Esophagus mucosa (tissue), 1 donor: ENCODE measurements at regions not wholly inside any gene's neighbourhood (a gene's known extent, or its start where the extent isn't known, plus 50 kb on each side); places are given as distances from the start of the nearest gene placed in this dataset.
"Not testable (repeated sequence)": the region's sequence is repeated elsewhere in the genome, so short reads cannot be mapped to it uniquely, and the experiment has no call there.

ENCODE experiments used
- ATAC-seq: fragments of 200-7000 bp; cut with Tn5 transposase; one replicate; pipeline ENCODE4 v1.9.1; 2020
- donor health status: DM: yes; HTN: yes; CAD: no.

DNA sequence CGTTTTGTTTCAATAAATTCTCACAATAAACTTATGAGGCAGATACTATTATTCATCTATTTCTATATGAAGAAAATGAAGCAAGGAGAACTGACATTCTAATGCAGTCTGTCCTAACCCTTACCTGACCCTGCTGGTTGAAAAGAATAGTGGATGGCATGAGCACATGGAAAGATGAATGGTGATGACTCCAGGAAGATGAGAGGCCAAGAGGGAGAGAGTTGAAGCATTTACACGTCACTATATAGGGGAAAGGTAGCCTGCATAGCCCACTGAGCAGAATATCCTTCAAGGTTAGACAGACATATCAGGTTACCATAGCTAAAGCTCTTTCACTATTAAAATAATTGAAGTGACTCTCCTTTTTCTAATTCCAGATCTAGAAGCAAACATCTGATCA lies 163.9 kb upstream of the CDK1 start:
- no peak for ATAC-seq

- ATAC-seq, result no peak
Measured at GRCh38 chr10:60613434-60613833, 164.8 kb upstream of the CDK1 start.

DNA sequence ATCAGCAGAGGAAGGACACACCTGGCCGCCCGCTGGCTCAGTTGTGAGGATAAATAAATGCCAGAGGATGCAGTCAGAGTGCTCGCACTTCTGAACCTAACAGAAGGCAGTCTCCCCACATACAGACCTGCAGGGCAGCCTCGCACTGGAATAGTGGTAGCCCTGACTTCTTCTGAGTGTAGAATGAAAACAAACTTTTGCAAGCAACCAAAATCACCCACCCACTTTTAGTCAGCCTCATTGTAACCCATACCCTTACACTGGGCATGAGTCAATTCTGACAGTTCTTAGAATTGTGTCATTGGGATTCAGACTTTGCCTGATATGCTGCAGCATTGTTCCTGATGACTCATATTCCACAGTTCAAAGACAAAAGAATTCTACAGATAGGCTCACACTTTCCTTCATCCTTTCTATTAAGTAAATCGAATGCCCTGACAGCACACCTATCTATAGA lies 167.0 kb upstream of the CDK1 start:
- ATAC-seq, result peak; percentile 92

- no peak for ATAC-seq
Measured at GRCh38 chr10:60607372-60607771, 170.9 kb upstream of the CDK1 start.

- peak; percentile 65 for ATAC-seq
Measured at GRCh38 chr10:60606343-60607080, 171.8 kb upstream of the CDK1 start.

DNA sequence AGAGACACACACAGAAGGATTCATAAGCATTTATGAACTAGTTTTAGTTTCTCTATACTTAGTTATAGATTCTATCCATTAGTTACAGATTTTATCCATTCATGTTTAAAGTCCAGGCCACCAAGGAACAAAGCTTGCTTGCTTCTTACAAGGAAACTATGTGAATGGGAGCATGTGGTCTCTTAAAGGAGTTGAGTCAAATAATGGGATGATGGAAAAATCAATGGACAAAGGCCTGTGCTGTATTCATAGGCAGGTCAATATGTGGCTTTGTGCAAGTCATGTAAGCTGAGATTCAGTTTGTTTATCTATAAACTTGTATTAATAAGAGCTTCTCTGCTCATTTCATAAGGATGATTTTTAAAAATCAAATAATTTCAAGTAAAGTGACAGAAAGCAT lies 172.8 kb upstream of the CDK1 start:
- ATAC-seq, result no peak

DNA sequence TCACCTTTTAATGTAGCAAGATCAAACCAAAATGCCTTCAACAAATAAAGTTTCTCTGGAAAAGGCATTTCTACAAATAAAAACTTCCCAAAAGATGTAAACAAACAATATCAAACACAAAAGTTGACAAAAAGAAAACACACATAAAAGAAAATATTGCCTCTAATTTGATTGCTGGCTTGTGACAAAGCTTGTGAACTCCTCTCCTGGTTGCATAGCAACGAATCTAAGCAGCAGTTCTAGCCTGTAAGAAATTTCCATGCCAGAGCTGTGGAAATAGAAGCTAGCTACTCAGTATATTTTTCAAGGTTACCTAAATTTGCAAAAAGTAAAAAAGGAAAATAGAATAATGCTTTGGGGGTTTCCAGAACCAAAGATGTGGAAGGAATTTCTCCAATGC lies 173.9 kb upstream of the CDK1 start:
- no peak for ATAC-seq

DNA sequence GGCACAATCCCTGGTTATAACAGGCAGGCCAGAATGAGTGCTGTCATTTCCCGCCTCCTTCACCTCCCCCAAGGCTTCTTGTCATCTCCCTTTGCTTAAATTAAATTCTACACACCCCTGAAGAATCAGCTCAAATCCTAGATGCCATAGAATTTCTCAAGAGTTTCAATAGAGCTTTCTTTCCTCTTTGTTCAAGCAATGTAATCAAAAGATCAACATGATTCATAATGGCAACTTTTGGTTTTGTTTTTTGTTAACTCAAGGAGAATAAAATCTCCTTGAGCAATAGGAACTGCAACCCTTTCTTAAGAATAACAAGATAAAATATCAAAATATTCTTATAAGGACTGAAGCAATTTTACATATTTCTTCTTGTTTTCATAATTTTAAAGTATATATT lies 180.8 kb upstream of the CDK1 start:
- ATAC-seq, result no peak

DNA sequence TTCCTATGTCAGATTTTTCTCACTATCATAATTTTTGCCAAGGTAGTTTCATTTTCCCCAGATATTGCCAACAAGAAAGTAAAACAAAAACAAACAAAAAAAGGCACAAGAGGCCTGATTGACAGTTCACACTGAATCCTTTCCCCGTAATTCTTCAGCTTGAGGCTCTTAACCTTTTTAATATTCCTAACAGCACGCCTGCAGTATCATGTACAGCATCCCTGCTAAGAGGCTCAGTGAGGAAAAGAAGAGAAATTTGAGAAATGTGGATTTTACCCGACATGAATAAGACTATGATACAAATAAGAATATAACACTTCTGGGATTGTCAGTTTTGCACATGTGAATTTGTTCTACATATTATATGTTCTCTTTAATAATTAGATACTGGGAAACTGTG lies 182.4 kb upstream of the CDK1 start:
- no peak for ATAC-seq

- ATAC-seq, result no peak
Measured at GRCh38 chr10:60594476-60595051, 183.7 kb upstream of the CDK1 start.

DNA sequence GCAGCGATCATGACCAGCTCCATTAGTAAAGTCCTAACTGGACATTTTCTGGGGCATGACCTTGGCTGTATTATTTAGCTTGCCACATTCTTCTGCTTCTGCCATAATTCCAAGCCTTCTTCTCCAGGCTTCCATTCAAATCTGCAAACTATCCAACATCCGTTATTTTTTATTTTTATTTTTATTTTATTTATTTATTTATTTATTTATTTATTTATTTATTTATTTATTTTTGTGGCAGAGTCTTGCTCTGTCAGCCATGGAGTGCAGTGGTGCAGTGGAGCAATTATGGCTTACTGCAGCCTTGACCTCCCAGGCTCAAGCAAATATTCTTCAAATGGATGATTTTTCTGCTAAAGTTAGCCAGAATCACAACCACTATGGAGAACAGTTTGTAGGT lies 187.2 kb upstream of the CDK1 start:
- ATAC-seq, result no peak

- ATAC-seq, result no peak
Measured at GRCh38 chr10:60589376-60589775, 188.9 kb upstream of the CDK1 start.

DNA sequence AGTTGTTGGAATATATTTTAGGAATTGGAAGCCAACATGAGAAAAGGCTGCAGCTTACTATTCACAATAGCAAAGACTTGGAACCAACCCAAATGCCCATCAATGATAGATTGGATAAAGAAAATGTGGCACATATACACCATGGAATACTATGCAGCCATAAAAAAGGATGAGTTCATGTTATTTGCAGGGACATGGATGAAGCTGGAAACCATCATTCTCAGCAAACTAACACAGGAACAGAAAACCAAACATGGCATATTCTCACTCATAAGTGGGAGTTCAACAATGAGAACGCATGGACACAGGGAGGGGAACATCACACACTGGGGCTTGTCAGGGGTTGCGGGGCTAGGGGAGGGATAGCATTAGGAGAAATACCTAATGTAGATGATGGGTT lies 192.1 kb upstream of the ANK3 start:
- not testable (repeated sequence) for ATAC-seq

GRCh38 chr10:60578217-60578616 lies 188.5 kb upstream of the ANK3 start:
- no peak for ATAC-seq

GRCh38 chr10:60576130-60577069 lies 186.7 kb upstream of the ANK3 start:
- no peak for ATAC-seq

DNA sequence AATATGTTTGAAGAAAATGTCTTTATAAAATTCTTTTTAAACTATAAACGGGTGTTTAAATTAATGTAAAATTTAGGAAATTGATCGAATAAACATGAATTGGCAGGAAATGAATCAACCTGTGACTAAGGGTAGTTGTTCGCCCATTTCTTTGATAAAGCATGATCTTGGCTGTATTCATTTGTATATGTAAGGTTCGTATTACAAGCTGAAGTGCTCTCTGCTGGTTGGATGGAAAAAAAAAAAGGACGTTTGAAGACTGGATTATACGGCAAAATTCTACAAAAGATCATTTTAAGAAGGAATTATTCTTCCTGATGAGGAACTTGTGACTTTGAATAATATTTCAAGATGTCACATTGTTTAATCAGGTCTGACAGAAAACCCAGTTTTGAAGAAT lies 185.4 kb upstream of the ANK3 start:
- ATAC-seq, result no peak

- no peak for ATAC-seq
Measured at GRCh38 chr10:60574388-60574787, 184.7 kb upstream of the ANK3 start.

DNA sequence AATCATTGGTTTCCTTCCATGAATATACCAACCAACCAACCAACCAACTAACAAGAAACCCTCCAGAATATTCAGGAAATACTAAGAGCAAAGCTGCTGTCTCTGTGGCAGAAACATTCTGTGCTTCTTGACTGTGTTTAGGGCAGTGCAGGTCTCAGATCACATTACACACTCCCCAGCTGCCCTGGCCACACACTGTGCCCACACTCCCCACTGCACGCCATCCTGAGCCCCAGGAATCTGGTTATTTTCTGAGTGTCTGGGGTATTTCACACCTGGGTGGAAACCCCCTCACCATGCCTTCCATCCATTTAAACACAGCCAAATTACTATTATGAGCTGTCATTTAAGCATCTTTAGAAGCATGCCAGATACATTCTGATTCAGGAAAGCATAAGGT lies 183.7 kb upstream of the ANK3 start:
- ATAC-seq, result no peak

GRCh38 chr10:60572511-60573194 lies 183.0 kb upstream of the ANK3 start:
- peak; percentile 37 for ATAC-seq

GRCh38 chr10:60570896-60571295 lies 181.2 kb upstream of the ANK3 start:
- ATAC-seq, result no peak

DNA sequence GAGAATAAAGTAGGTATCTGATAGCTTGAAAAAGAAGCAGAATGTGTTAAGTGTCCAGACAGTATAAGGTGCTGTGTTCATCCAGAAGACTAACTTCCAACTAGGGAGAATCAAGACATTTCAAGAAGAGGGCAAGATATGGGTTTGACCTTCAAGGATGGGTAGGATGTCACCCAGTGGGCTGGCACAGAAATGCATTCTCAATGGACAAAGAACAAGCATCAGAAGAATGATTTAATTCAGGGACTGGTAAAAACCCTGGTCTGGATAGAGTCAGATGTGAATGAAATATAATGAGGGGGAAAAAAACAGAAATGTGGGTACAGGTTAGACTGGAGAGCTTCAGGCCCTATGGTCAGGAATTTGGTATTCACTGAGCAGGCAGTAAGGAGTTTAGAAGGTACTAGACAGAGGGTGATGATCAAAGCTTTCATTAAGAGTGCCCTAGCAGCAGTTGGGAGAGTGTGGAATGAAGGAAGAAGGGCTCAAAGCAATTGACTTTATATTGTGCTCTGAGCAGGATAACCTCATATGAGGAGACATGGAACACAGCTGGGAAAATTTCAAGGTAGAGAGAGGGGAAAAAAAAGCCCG lies 180.7 kb upstream of the ANK3 start:
- ATAC-seq, result no peak

- ATAC-seq, result no peak
Measured at GRCh38 chr10:60569681-60570080, 180.0 kb upstream of the ANK3 start.

DNA sequence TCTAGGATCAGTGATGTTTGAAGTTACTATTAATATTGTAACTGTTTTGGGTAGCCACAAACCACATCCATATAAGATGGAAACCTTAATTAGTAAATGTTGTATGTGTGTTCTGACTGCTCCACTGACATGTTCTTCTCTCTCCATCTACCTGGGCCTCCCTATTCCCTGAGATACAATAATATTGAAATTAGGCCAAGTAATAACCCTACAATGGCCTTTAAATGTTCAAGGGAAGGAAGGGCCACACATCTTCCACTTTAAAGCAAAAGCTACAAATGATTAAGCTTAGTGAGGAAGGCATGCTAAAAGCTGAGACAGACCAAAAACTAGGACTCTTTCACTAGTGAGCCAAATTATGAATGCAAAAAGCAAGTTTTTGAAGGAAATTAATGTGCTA lies 176.4 kb upstream of the ANK3 start:
- ATAC-seq, result no peak
